ENCODE measurements at regions not wholly inside any gene's neighbourhood (a gene's known extent, or its start where the extent isn't known, plus 50 kb on each side); places are given as distances from the start of the nearest gene placed in this dataset.

GRCh38 chr5:160479220-160479619, 57.6 kb downstream of the PTTG1 start:
- no peak overlapping the region for H3K9ac ChIP-seq (ENCODE audit: control insufficient read depth, extremely low read depth, insufficient read depth, low read length)
- dilution Hi-C loops (cut with MboI; ENCODE audit: extremely low pct_ligation_motif_present, low sequenced_read_pairs) = no loop called here

GRCh38 chr5:160479926-160480325, 58.3 kb downstream of the PTTG1 start:
- H2AFZ ChIP-seq (ENCODE audit: control insufficient read depth, low read length) = no peak overlapping the region
- dilution Hi-C loops (cut with MboI; ENCODE audit: extremely low pct_ligation_motif_present, low sequenced_read_pairs) = no loop called here
- H3K9me1 ChIP-seq (ENCODE audit: control insufficient read depth, extremely low read depth, insufficient read depth, low read length) = no peaks in the 10 kb centered on the region
- H4K20me1 ChIP-seq (ENCODE audit: control insufficient read depth, extremely low read depth, insufficient read depth, low read length) = no peaks in the 10 kb centered on the region
- no peak for DNase-seq (ENCODE audit: low read depth, low spot score)
- no peaks in the 10 kb centered on the region for H3K36me3 ChIP-seq (ENCODE audit: control insufficient read depth in 2 of 2, extremely low read depth in 1 of 2, insufficient read depth in 2 of 2, low read length in 2 of 2)
- H3K27me3 ChIP-seq (ENCODE audit: control insufficient read depth, extremely low read depth, insufficient read depth, low read length) = no peaks in the 10 kb centered on the region
- H3K4me2 ChIP-seq (ENCODE audit: control insufficient read depth, extremely low read depth, insufficient read depth, low read depth, low read length) = no peak overlapping the region
- TF ChIP-seq EZH2 (IDR thresholded peaks at IDR 0.05; ENCODE audit: low read length) (no peak), CTCF (optimal IDR thresholded peaks at IDR 0.05 in 1 of 3, IDR thresholded peaks at IDR 0.05 in 1 of 3, conservative IDR thresholded peaks at IDR 0.05 in 1 of 3; ENCODE audit: extremely low read depth in 1 of 3, insufficient read depth in 2 of 3, low read length in 3 of 3) (no peak)
- H3K4me3 ChIP-seq (ENCODE audit: control insufficient read depth in 2 of 3, extremely low read depth in 1 of 3, insufficient read depth in 2 of 3, low read depth in 1 of 3, low read length in 3 of 3) = no peak overlapping the region
- no peak overlapping the region for H3K27ac ChIP-seq (ENCODE audit: control insufficient read depth, insufficient read depth, low read length)
- no peak overlapping the region for H3K9ac ChIP-seq (ENCODE audit: control insufficient read depth, extremely low read depth, insufficient read depth, low read length)
- no peaks in the 10 kb centered on the region for H3K9me3 ChIP-seq (ENCODE audit: control insufficient read depth, low read depth, low read length)
- FAIRE-seq = no peak
- H3K79me2 ChIP-seq (ENCODE audit: control insufficient read depth, insufficient read depth, low read length) = no peaks in the 10 kb centered on the region
- H3K4me1 ChIP-seq (ENCODE audit: control insufficient read depth, extremely low read depth, insufficient read depth, low read length) = peaks cover 6% of the 10 kb centered on the region

More at GRCh38 chr5:160479220-160479619, 57.6 kb downstream of the PTTG1 start:
- Histone ChIP-seq H3K4me2 (ENCODE audit: control insufficient read depth, extremely low read depth, insufficient read depth, low read depth, low read length) (no peak overlapping the region), H3K27ac (ENCODE audit: control insufficient read depth, insufficient read depth, low read length) (no peak overlapping the region), H3K9me1 (ENCODE audit: control insufficient read depth, extremely low read depth, insufficient read depth, low read length) (no peaks in the 10 kb centered on the region), H3K9me3 (ENCODE audit: control insufficient read depth, low read depth, low read length) (no peaks in the 10 kb centered on the region), H3K4me1 (ENCODE audit: control insufficient read depth, extremely low read depth, insufficient read depth, low read length) (peaks cover 6% of the 10 kb centered on the region), H3K27me3 (ENCODE audit: control insufficient read depth, extremely low read depth, insufficient read depth, low read length) (no peaks in the 10 kb centered on the region), H4K20me1 (ENCODE audit: control insufficient read depth, extremely low read depth, insufficient read depth, low read length) (no peaks in the 10 kb centered on the region), H3K36me3 (ENCODE audit: control insufficient read depth in 2 of 2, extremely low read depth in 1 of 2, insufficient read depth in 2 of 2, low read length in 2 of 2) (no peaks in the 10 kb centered on the region), H3K79me2 (ENCODE audit: control insufficient read depth, insufficient read depth, low read length) (no peaks in the 10 kb centered on the region), H2AFZ (ENCODE audit: control insufficient read depth, low read length) (no peak overlapping the region), H3K4me3 (ENCODE audit: control insufficient read depth in 2 of 3, extremely low read depth in 1 of 3, insufficient read depth in 2 of 3, low read depth in 1 of 3, low read length in 3 of 3) (no peak overlapping the region)
- DNase-seq (ENCODE audit: low read depth, low spot score) = no peak
- TF ChIP-seq EZH2 (IDR thresholded peaks at IDR 0.05; ENCODE audit: low read length) = no peak
- no peak for FAIRE-seq

GRCh38 chr5:160480652-160481051, 59.0 kb downstream of the PTTG1 start:
- Histone ChIP-seq H3K79me2 (ENCODE audit: control insufficient read depth, insufficient read depth, low read length) (no peaks in the 10 kb centered on the region), H3K4me3 (ENCODE audit: control insufficient read depth in 2 of 3, extremely low read depth in 1 of 3, insufficient read depth in 2 of 3, low read depth in 1 of 3, low read length in 3 of 3) (no peak overlapping the region), H3K27me3 (ENCODE audit: control insufficient read depth, extremely low read depth, insufficient read depth, low read length) (no peaks in the 10 kb centered on the region), H3K4me2 (ENCODE audit: control insufficient read depth, extremely low read depth, insufficient read depth, low read depth, low read length) (no peak overlapping the region), H3K27ac (ENCODE audit: control insufficient read depth, insufficient read depth, low read length) (no peak overlapping the region), H4K20me1 (ENCODE audit: control insufficient read depth, extremely low read depth, insufficient read depth, low read length) (no peaks in the 10 kb centered on the region), H2AFZ (ENCODE audit: control insufficient read depth, low read length) (no peak overlapping the region), H3K9me1 (ENCODE audit: control insufficient read depth, extremely low read depth, insufficient read depth, low read length) (no peaks in the 10 kb centered on the region), H3K9ac (ENCODE audit: control insufficient read depth, extremely low read depth, insufficient read depth, low read length) (no peak overlapping the region), H3K9me3 (ENCODE audit: control insufficient read depth, low read depth, low read length) (no peaks in the 10 kb centered on the region), H3K4me1 (ENCODE audit: control insufficient read depth, extremely low read depth, insufficient read depth, low read length) (peaks cover 6% of the 10 kb centered on the region), H3K36me3 (ENCODE audit: control insufficient read depth in 2 of 2, extremely low read depth in 1 of 2, insufficient read depth in 2 of 2, low read length in 2 of 2) (no peaks in the 10 kb centered on the region)
- dilution Hi-C loops (cut with MboI; ENCODE audit: extremely low pct_ligation_motif_present, low sequenced_read_pairs) = no loop called here
- DNase-seq (ENCODE audit: low read depth, low spot score) (no peak), FAIRE-seq (no peak)
- TF ChIP-seq EZH2 (IDR thresholded peaks at IDR 0.05; ENCODE audit: low read length) (no peak), CTCF (optimal IDR thresholded peaks at IDR 0.05 in 1 of 3, IDR thresholded peaks at IDR 0.05 in 1 of 3, conservative IDR thresholded peaks at IDR 0.05 in 1 of 3; ENCODE audit: extremely low read depth in 1 of 3, insufficient read depth in 2 of 3, low read length in 3 of 3) (no peak)

Data from keratinocyte (primary cell).